Endodermal cell (in vitro differentiated cells): ENCODE measurements at regions not wholly inside any gene's neighbourhood (a gene's known extent, or its start where the extent isn't known, plus 50 kb on each side); places are given as distances from the start of the nearest gene placed in this dataset.

Experiments
- DNase-seq: peaks from one replicate; pipeline ENCODE4 v3.0.0-alpha.2; 2017
- H3K27ac ChIP-seq: 2 replicates; pipeline ENCODE4 v1.5.1; 2013; ENCODE audit warnings: mild to moderate bottlenecking, low read depth, low read length, moderate library complexity
- H3K27me3 ChIP-seq: 2 replicates; pipeline ENCODE4 v1.6.1; 2013; ENCODE audit warnings: mild to moderate bottlenecking, low read length, moderate library complexity; ENCODE audit not compliant: insufficient read depth, control insufficient read depth, poor library complexity, severe bottlenecking
- H3K36me3 ChIP-seq: 2 replicates; pipeline ENCODE4 v1.7.0; 2013; ENCODE audit warnings: mild to moderate bottlenecking, low read length, moderate library complexity; ENCODE audit not compliant: control insufficient read depth, insufficient read depth
- H3K4me1 ChIP-seq: one replicate; pipeline ENCODE4 v1.7.0; 2013; ENCODE audit warnings: low read length; ENCODE audit not compliant: control insufficient read depth, insufficient read depth
- H3K4me3 ChIP-seq: 2 replicates; pipeline ENCODE4 v1.5.1; 2013; ENCODE audit warnings: mild to moderate bottlenecking, low read length, moderate library complexity
- H3K9ac ChIP-seq: 2 replicates; pipeline ENCODE4 v1.6.1; 2013; ENCODE audit warnings: mild to moderate bottlenecking, low read length, moderate library complexity; ENCODE audit not compliant: poor library complexity, severe bottlenecking; ENCODE audit errors: extremely low read depth
- H3K9me3 ChIP-seq: 2 replicates; pipeline ENCODE4 v1.6.1; 2013; ENCODE audit warnings: mild to moderate bottlenecking, low read length, moderate library complexity; ENCODE audit not compliant: control insufficient read depth
- H3K27ac Mint-ChIP-seq: 2 replicates; pipeline ENCODE4 v1.8.0; 2020; ENCODE audit warnings: mixed read lengths
- H3K27me3 Mint-ChIP-seq: 2 replicates; pipeline ENCODE4 v1.8.0; 2021; ENCODE audit warnings: mild to moderate bottlenecking, mixed read lengths; ENCODE audit not compliant: insufficient read depth
- H3K36me3 Mint-ChIP-seq: 2 replicates; pipeline ENCODE4 v1.8.0; 2020; ENCODE audit warnings: low read depth, mixed read lengths
- H3K4me1 Mint-ChIP-seq: 2 replicates; pipeline ENCODE4 v1.8.0; 2020; ENCODE audit warnings: mixed read lengths
- H3K4me3 Mint-ChIP-seq: 2 replicates; pipeline ENCODE4 v1.8.0; 2020; ENCODE audit warnings: mild to moderate bottlenecking, moderate library complexity, mixed read lengths
- H3K9me3 Mint-ChIP-seq: 2 replicates; pipeline ENCODE4 v1.8.0; 2020; ENCODE audit warnings: mild to moderate bottlenecking, mixed read lengths
- CTCF ChIP-seq: fragments of 200-600 bp; sonication (generic); conservative IDR thresholded peaks from 2 replicates; pipeline ENCODE4 v1.5.0; 2021; ENCODE audit warnings: antibody characterized with exemption, mild to moderate bottlenecking
- WGBS, 2 experiments: methylation state at CpG; one replicate each; pipeline versions ENCODE4 v1.1.5 to v1.1.7; 2013; ENCODE audit warnings: missing lambda C conversion rate in 2 of 2, mixed read lengths in 1 of 2; ENCODE audit not compliant: insufficient coverage in 1 of 2, insufficient read length in 1 of 2; 5-methylcytosine and 5-hydroxymethylcytosine counted together

GRCh38 chr6:112903361-112903760 is 556.2 kb downstream of the RFPL4B start:
- no peak overlapping the region for H3K4me3 ChIP-seq
- no peaks in the 10 kb centered on the region for H3K4me1 ChIP-seq
- H3K9me3 ChIP-seq: peaks cover 14% of the 10 kb centered on the region
- peaks cover 17% of the 10 kb centered on the region for H3K4me1 Mint-ChIP-seq
- 100% methylated on average over 2 of the region's 2 CpGs; no CpG with 5 or more reads in 1 of the 2 experiments for WGBS, 2 experiments
- H3K4me3 Mint-ChIP-seq: no peak overlapping the region
- no peak overlapping the region for H3K27ac Mint-ChIP-seq
- no peak for DNase-seq
- H3K27me3 Mint-ChIP-seq: no peaks in the 10 kb centered on the region
- H3K9ac ChIP-seq: no peak overlapping the region
- H3K9me3 Mint-ChIP-seq: peaks cover 9% of the 10 kb centered on the region
- H3K36me3 Mint-ChIP-seq: peaks cover 14% of the 10 kb centered on the region
- H3K27ac ChIP-seq: no peak overlapping the region
- no peak for TF ChIP-seq CTCF
- no peaks in the 10 kb centered on the region for H3K36me3 ChIP-seq
- no peaks in the 10 kb centered on the region for H3K27me3 ChIP-seq

- no peaks in the 10 kb centered on the region for H3K36me3 ChIP-seq
- no peak overlapping the region for H3K4me3 ChIP-seq
- no peak for TF ChIP-seq CTCF
- H3K9ac ChIP-seq: no peak overlapping the region
- no peaks in the 10 kb centered on the region for H3K27me3 ChIP-seq
- peaks cover 8% of the 10 kb centered on the region for H3K4me1 Mint-ChIP-seq
- H3K4me1 ChIP-seq: peaks cover 3% of the 10 kb centered on the region
- H3K4me3 Mint-ChIP-seq: no peak overlapping the region
- peaks cover 10% of the 10 kb centered on the region for H3K9me3 Mint-ChIP-seq
- H3K27me3 Mint-ChIP-seq: no peaks in the 10 kb centered on the region
- 80 to 88% methylated on average over 1 of the region's 1 CpG for WGBS, 2 experiments
- H3K36me3 Mint-ChIP-seq: peaks cover 12% of the 10 kb centered on the region
- peaks cover 14% of the 10 kb centered on the region for H3K9me3 ChIP-seq
- DNase-seq: no peak
- H3K27ac ChIP-seq: no peak overlapping the region
- no peak overlapping the region for H3K27ac Mint-ChIP-seq
These were observed 559.6 kb downstream of the RFPL4B start for GRCh38 chr6:112906726-112907125.

GRCh38 chr6:112909781-112910180 is 562.7 kb downstream of the RFPL4B start:
- H3K36me3 ChIP-seq: no peaks in the 10 kb centered on the region
- no peaks in the 10 kb centered on the region for H3K27me3 Mint-ChIP-seq
- no peak for TF ChIP-seq CTCF
- H3K4me1 Mint-ChIP-seq: peaks cover 22% of the 10 kb centered on the region
- H3K27me3 ChIP-seq: no peaks in the 10 kb centered on the region
- no peak overlapping the region for H3K4me3 ChIP-seq
- no peaks in the 10 kb centered on the region for H3K9me3 ChIP-seq
- H3K9me3 Mint-ChIP-seq: peaks cover 2% of the 10 kb centered on the region
- H3K4me3 Mint-ChIP-seq: no peak overlapping the region
- DNase-seq: no peak
- H3K36me3 Mint-ChIP-seq: no peaks in the 10 kb centered on the region
- H3K9ac ChIP-seq: no peak overlapping the region
- no peak overlapping the region for H3K27ac ChIP-seq
- peaks cover 6% of the 10 kb centered on the region for H3K4me1 ChIP-seq
- H3K27ac Mint-ChIP-seq: no peak overlapping the region
